ENCODE measurements at regions not wholly inside any gene's neighbourhood (a gene's known extent, or its start where the extent isn't known, plus 50 kb on each side); places are given as distances from the start of the nearest gene placed in this dataset.

GRCh38 chr4:19961091-19961490 is 290.6 kb upstream of the SLIT2 start:
- TF ChIP-seq FOXP2 (optimal IDR thresholded peaks at IDR 0.05; ENCODE audit: borderline replicate concordance, extremely low read depth, extremely low read length, insufficient read depth) (no peak), POLR2AphosphoS5 (IDR thresholded peaks at IDR 0.05; ENCODE audit: low read depth, low read length) (no peak), SIN3A (IDR thresholded peaks at IDR 0.05; ENCODE audit: borderline replicate concordance, insufficient read depth, low read length) (no peak), TAF1 (IDR thresholded peaks at IDR 0.05; ENCODE audit: borderline replicate concordance, insufficient read depth, low read length) (no peak)
- TF ChIP-seq, protein P1, sequence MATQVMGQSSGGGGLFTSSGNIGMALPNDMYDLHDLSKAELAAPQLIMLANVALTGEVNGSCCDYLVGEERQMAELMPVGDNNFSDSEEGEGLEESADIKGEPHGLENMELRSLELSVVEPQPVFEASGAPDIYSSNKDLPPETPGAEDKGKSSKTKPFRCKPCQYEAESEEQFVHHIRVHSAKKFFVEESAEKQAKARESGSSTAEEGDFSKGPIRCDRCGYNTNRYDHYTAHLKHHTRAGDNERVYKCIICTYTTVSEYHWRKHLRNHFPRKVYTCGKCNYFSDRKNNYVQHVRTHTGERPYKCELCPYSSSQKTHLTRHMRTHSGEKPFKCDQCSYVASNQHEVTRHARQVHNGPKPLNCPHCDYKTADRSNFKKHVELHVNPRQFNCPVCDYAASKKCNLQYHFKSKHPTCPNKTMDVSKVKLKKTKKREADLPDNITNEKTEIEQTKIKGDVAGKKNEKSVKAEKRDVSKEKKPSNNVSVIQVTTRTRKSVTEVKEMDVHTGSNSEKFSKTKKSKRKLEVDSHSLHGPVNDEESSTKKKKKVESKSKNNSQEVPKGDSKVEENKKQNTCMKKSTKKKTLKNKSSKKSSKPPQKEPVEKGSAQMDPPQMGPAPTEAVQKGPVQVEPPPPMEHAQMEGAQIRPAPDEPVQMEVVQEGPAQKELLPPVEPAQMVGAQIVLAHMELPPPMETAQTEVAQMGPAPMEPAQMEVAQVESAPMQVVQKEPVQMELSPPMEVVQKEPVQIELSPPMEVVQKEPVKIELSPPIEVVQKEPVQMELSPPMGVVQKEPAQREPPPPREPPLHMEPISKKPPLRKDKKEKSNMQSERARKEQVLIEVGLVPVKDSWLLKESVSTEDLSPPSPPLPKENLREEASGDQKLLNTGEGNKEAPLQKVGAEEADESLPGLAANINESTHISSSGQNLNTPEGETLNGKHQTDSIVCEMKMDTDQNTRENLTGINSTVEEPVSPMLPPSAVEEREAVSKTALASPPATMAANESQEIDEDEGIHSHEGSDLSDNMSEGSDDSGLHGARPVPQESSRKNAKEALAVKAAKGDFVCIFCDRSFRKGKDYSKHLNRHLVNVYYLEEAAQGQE (IDR thresholded peaks at IDR 0.05; ENCODE audit: insufficient read depth in 1 of 2, low read depth in 2 of 2, low read length in 2 of 2), result no peak

DNA sequence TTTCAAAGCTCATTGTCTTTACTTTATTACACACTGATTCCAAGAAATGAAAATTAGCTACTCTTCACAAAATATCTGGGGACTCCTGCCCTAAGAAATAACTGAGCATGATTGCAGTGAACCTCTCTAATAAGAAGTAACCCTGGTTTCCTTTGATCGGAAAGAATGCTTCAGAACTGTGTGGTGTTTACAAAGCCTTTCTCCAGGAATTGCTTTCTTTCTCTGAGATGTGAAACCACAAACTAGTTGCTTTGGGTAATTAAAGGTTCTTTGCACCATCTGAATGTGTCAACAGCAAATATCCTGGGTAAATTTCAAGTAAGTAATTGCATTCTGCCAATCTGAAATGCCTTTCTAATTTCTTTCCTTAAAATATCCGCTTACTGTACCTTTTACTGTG is 292.9 kb upstream of the SLIT2 start:
- no peak for TF ChIP-seq FOXP2 (optimal IDR thresholded peaks at IDR 0.05; ENCODE audit: borderline replicate concordance, extremely low read depth, extremely low read length, insufficient read depth)
- TF ChIP-seq, protein P1 (IDR thresholded peaks at IDR 0.05; ENCODE audit: insufficient read depth in 1 of 2, low read depth in 2 of 2, low read length in 2 of 2), result no peak
- TF ChIP-seq POLR2AphosphoS5 (IDR thresholded peaks at IDR 0.05; ENCODE audit: low read depth, low read length), result no peak
- no peak for TF ChIP-seq SIN3A (IDR thresholded peaks at IDR 0.05; ENCODE audit: borderline replicate concordance, insufficient read depth, low read length)
- TF ChIP-seq TAF1 (IDR thresholded peaks at IDR 0.05; ENCODE audit: borderline replicate concordance, insufficient read depth, low read length), result no peak

DNA sequence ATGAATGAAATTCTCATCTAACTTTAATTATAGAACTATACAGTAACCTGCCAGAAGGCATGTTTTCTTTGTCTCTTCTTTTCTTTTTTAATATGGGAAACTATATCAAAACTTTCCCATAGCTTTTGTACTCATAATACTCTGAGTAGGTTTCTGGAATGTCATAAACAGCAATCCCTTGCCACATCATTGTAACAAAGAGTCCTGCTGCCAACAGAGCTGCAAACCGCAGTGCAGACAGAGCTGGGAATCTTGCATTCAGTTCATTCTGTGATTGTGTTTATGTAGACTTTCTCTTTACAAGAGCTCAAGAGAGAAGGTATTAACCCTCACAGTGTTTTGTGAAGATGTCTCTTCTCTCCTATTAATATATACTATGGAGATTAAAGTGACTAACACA is 304.4 kb upstream of the SLIT2 start:
- TF ChIP-seq TAF1 (IDR thresholded peaks at IDR 0.05; ENCODE audit: borderline replicate concordance, insufficient read depth, low read length) (no peak), FOXP2 (optimal IDR thresholded peaks at IDR 0.05; ENCODE audit: borderline replicate concordance, extremely low read depth, extremely low read length, insufficient read depth) (no peak), SIN3A (IDR thresholded peaks at IDR 0.05; ENCODE audit: borderline replicate concordance, insufficient read depth, low read length) (no peak), POLR2AphosphoS5 (IDR thresholded peaks at IDR 0.05; ENCODE audit: low read depth, low read length) (no peak)
- TF ChIP-seq, protein P1 (IDR thresholded peaks at IDR 0.05; ENCODE audit: insufficient read depth in 1 of 2, low read depth in 2 of 2, low read length in 2 of 2), result no peak

DNA sequence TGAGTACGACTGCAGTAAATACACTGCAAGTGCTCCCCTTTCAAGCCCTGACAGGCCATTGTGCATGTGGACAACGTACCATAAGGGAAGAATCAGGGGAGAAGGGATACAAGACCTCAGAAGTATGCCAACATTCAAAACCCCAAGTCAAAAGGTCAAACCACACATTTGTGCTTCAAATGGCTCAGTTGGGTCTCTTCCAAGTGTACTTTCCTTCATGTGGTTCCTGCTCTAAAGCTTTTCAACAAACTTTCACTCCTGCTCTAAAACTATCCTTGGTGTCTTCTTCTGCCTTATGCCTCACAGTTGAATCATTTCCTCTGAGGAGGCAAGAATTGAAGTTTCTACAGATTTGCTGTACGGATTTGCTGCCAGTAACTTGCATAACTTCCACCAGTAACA is 305.7 kb upstream of the SLIT2 start:
- TF ChIP-seq, protein P1 (IDR thresholded peaks at IDR 0.05; ENCODE audit: insufficient read depth in 1 of 2, low read depth in 2 of 2, low read length in 2 of 2), result no peak
- TF ChIP-seq FOXP2 (optimal IDR thresholded peaks at IDR 0.05; ENCODE audit: borderline replicate concordance, extremely low read depth, extremely low read length, insufficient read depth) (no peak), POLR2AphosphoS5 (IDR thresholded peaks at IDR 0.05; ENCODE audit: low read depth, low read length) (no peak), SIN3A (IDR thresholded peaks at IDR 0.05; ENCODE audit: borderline replicate concordance, insufficient read depth, low read length) (no peak), TAF1 (IDR thresholded peaks at IDR 0.05; ENCODE audit: borderline replicate concordance, insufficient read depth, low read length) (no peak)

DNA sequence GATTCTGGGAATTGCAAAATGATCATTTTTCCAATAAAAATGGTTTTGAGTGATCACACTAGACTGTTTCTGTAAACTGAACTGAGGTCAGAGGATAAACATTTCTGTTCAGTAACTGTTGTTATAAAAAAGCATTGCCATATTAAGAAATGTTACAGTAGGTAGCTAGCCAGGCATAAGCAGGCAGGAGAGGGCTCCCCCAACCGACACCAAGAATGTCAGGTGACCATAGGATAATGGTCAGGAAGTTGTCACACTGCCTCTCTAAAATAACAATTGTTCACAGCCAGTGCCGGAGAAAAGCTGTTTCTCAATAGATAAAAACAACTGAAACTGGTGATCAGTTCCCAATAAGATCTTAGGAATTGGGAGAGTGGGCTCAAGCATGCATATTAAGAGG is 306.2 kb upstream of the SLIT2 start:
- TF ChIP-seq TAF1 (IDR thresholded peaks at IDR 0.05; ENCODE audit: borderline replicate concordance, insufficient read depth, low read length), result no peak
- TF ChIP-seq FOXP2 (optimal IDR thresholded peaks at IDR 0.05; ENCODE audit: borderline replicate concordance, extremely low read depth, extremely low read length, insufficient read depth), result no peak
- no peak for TF ChIP-seq SIN3A (IDR thresholded peaks at IDR 0.05; ENCODE audit: borderline replicate concordance, insufficient read depth, low read length)
- TF ChIP-seq, protein P1 (IDR thresholded peaks at IDR 0.05; ENCODE audit: insufficient read depth in 1 of 2, low read depth in 2 of 2, low read length in 2 of 2), result no peak
- no peak for TF ChIP-seq POLR2AphosphoS5 (IDR thresholded peaks at IDR 0.05; ENCODE audit: low read depth, low read length)

Measured in PFSK-1 (cell line).